GM23248 (cell line): ENCODE measurements at regions not wholly inside any gene's neighbourhood (a gene's known extent, or its start where the extent isn't known, plus 50 kb on each side); places are given as distances from the start of the nearest gene placed in this dataset.

Experiments used
- DNase-seq: peaks from one replicate; pipeline ENCODE4 v3.0.0-alpha.2; 2015
- H2AFZ ChIP-seq: fragments of 200-600 bp; sonication (generic); 2 replicates; pipeline ENCODE4 v1.6.1; 2016; ENCODE audit warnings: antibody characterized with exemption
- H3F3A ChIP-seq: fragments of 200-600 bp; sonication (generic); 2 replicates; pipeline ENCODE4 v1.6.1; 2016; ENCODE audit warnings: mild to moderate bottlenecking, antibody characterized with exemption, mixed run types; ENCODE audit not compliant: insufficient read depth
- H3K27ac ChIP-seq: fragments of 200-600 bp; sonication (generic); 2 replicates; pipeline ENCODE4 v1.5.1; 2016; ENCODE audit warnings: mild to moderate bottlenecking
- H3K27me3 ChIP-seq: fragments of 200-600 bp; sonication (generic); replicated peaks from 2 replicates; pipeline ENCODE4 v1.6.1; 2016; ENCODE audit warnings: mild to moderate bottlenecking; ENCODE audit not compliant: insufficient read depth
- H3K36me3 ChIP-seq: fragments of 200-600 bp; sonication (generic); 2 replicates; pipeline ENCODE4 v1.6.1; 2016; ENCODE audit warnings: low read depth, mild to moderate bottlenecking
- H3K4me1 ChIP-seq: fragments of 200-600 bp; sonication (generic); 2 replicates; pipeline ENCODE4 v1.6.1; 2016; ENCODE audit warnings: mild to moderate bottlenecking; ENCODE audit not compliant: insufficient read depth
- H3K4me2 ChIP-seq: fragments of 200-600 bp; sonication (generic); one replicate; pipeline ENCODE4 v1.6.1; 2016; ENCODE audit warnings: mild to moderate bottlenecking; ENCODE audit not compliant: unreplicated experiment
- H3K4me3 ChIP-seq: fragments of 200-600 bp; sonication (generic); 2 replicates; pipeline ENCODE4 v1.5.1; 2016; ENCODE audit warnings: mild to moderate bottlenecking
- H3K79me2 ChIP-seq: fragments of 200-600 bp; sonication (generic); 2 replicates; pipeline ENCODE4 v1.6.1; 2016; ENCODE audit warnings: mild to moderate bottlenecking; ENCODE audit not compliant: insufficient read depth
- H3K9ac ChIP-seq: fragments of 200-600 bp; sonication (generic); 2 replicates; pipeline ENCODE4 v1.6.1; 2016; ENCODE audit warnings: mild to moderate bottlenecking
- H3K9me2 ChIP-seq: fragments of 200-600 bp; sonication (generic); 2 replicates; pipeline ENCODE4 v1.6.1; 2016; ENCODE audit warnings: mixed run types, mild to moderate bottlenecking, moderate library complexity; ENCODE audit not compliant: insufficient read depth
- H3K9me3 ChIP-seq: fragments of 200-600 bp; sonication (generic); one replicate; pipeline ENCODE4 v1.6.1; 2017; ENCODE audit warnings: low read depth
- H4K20me1 ChIP-seq: fragments of 200-600 bp; sonication (generic); 2 replicates; pipeline ENCODE4 v1.6.0; 2016; ENCODE audit not compliant: insufficient read depth
- EZH2 ChIP-seq: fragments of 200-600 bp; sonication (generic); IDR thresholded peaks from 2 replicates; pipeline ENCODE4 v1.6.1; 2018; ENCODE audit warnings: antibody characterized with exemption, mild to moderate bottlenecking; ENCODE audit not compliant: insufficient read depth, poor library complexity, severe bottlenecking
- EZH2phosphoT487 ChIP-seq: fragments of 200-600 bp; sonication (generic); IDR thresholded peaks from 2 replicates; pipeline ENCODE4 v1.6.1; 2018; ENCODE audit warnings: antibody characterized with exemption, moderate library complexity, mild to moderate bottlenecking, low read depth; ENCODE audit not compliant: insufficient read depth
- WGBS, 2 experiments: methylation state at CpG; one replicate each; pipeline ENCODE4 v1.1.6; 2015 to 2017; ENCODE audit warnings: low lambda C conversion rate in 2 of 2, low coverage in 1 of 2; ENCODE audit errors: missing lambda C conversion rate in 2 of 2; 5-methylcytosine and 5-hydroxymethylcytosine counted together
- in situ Hi-C: fragments of 300-500 bp; cut with MboI; formaldehyde crosslinking; loops from 2 replicates; pipeline ENCODE4 v1.15.0; 2020

- Histone ChIP-seq H2AFZ (no peak overlapping the region), H3K79me2 (no peaks in the 10 kb centered on the region), H4K20me1 (no peaks in the 10 kb centered on the region), H3K27me3 (peaks cover 53% of the 10 kb centered on the region), H3F3A (no peaks in the 10 kb centered on the region), H3K9me3 (no peaks in the 10 kb centered on the region), H3K4me1 (no peaks in the 10 kb centered on the region), H3K9me2 (no peaks in the 10 kb centered on the region), H3K27ac (no peak overlapping the region), H3K9ac (no peak overlapping the region), H3K4me2 (no peak overlapping the region), H3K4me3 (no peak overlapping the region), H3K36me3 (no peaks in the 10 kb centered on the region)
- no peak for DNase-seq
- 63% methylated on average over 5 of the region's 5 CpGs for WGBS, 2 experiments
- in situ Hi-C loops: no loop called here
- TF ChIP-seq EZH2phosphoT487 (no peak), EZH2 (no peak)
These were observed 250.7 kb downstream of the OPA1 start for GRCh38 chr3:193843474-193844301.

DNA sequence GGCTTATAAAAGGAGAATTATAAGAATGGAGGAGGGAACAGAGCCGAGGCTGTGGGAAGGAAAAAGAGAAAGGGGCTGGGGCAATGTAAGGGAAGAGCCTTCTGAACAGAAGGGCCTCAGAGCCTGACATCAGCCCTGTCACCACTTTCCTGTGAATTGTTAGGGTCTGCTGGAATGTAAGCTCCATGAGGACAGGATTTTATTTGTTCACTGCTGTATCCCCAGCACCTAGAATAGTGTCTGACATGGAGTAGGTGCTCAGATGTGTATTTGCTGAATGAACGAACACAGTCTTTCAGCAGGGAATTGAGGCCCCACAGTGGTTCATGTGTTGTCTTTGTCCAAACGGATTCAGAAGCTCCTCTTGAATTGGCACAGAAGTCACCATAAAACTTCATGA is 251.5 kb downstream of the OPA1 start:
- H3K4me2 ChIP-seq: no peak overlapping the region
- no peaks in the 10 kb centered on the region for H4K20me1 ChIP-seq
- H3K36me3 ChIP-seq: no peaks in the 10 kb centered on the region
- no peak overlapping the region for H2AFZ ChIP-seq
- no peaks in the 10 kb centered on the region for H3K79me2 ChIP-seq
- no peaks in the 10 kb centered on the region for H3K9me3 ChIP-seq
- no peak for TF ChIP-seq EZH2phosphoT487
- no peak for TF ChIP-seq EZH2
- peaks cover 53% of the 10 kb centered on the region for H3K27me3 ChIP-seq
- in situ Hi-C loops: no loop called here
- no peak overlapping the region for H3K27ac ChIP-seq
- H3K9ac ChIP-seq: no peak overlapping the region
- 41 to 49% methylated on average over 3 of the region's 3 CpGs for WGBS, 2 experiments
- no peak for DNase-seq
- H3K9me2 ChIP-seq: no peaks in the 10 kb centered on the region
- no peak overlapping the region for H3K4me3 ChIP-seq
- H3K4me1 ChIP-seq: no peaks in the 10 kb centered on the region
- H3F3A ChIP-seq: no peaks in the 10 kb centered on the region

- H3K36me3 ChIP-seq: no peaks in the 10 kb centered on the region
- no peak overlapping the region for H2AFZ ChIP-seq
- no peaks in the 10 kb centered on the region for H3K9me3 ChIP-seq
- no peaks in the 10 kb centered on the region for H4K20me1 ChIP-seq
- H3K27ac ChIP-seq: no peak overlapping the region
- H3F3A ChIP-seq: no peaks in the 10 kb centered on the region
- H3K4me2 ChIP-seq: no peak overlapping the region
- in situ Hi-C loops: no loop called here
- H3K4me3 ChIP-seq: no peak overlapping the region
- no peaks in the 10 kb centered on the region for H3K9me2 ChIP-seq
- peaks cover 53% of the 10 kb centered on the region for H3K27me3 ChIP-seq
- no peaks in the 10 kb centered on the region for H3K4me1 ChIP-seq
- TF ChIP-seq EZH2 (no peak), EZH2phosphoT487 (no peak)
- 39 to 40% methylated on average over 4 of the region's 4 CpGs for WGBS, 2 experiments
- H3K79me2 ChIP-seq: no peaks in the 10 kb centered on the region
- no peak for DNase-seq
- no peak overlapping the region for H3K9ac ChIP-seq
These were observed 252.1 kb downstream of the OPA1 start for GRCh38 chr3:193845144-193845543.

GRCh38 chr3:193846569-193846968 is 253.6 kb downstream of the OPA1 start:
- in situ Hi-C loops: no loop called here
- no peak overlapping the region for H3K4me3 ChIP-seq
- no peaks in the 10 kb centered on the region for H3K36me3 ChIP-seq
- H3K9me2 ChIP-seq: no peaks in the 10 kb centered on the region
- WGBS, 2 experiments: 47 to 51% methylated on average over 2 of the region's 2 CpGs
- H3K27me3 ChIP-seq: peaks cover 41% of the 10 kb centered on the region
- no peaks in the 10 kb centered on the region for H4K20me1 ChIP-seq
- no peaks in the 10 kb centered on the region for H3K9me3 ChIP-seq
- no peak overlapping the region for H3K4me2 ChIP-seq
- H2AFZ ChIP-seq: no peak overlapping the region
- H3F3A ChIP-seq: no peaks in the 10 kb centered on the region
- H3K27ac ChIP-seq: no peak overlapping the region
- H3K79me2 ChIP-seq: no peaks in the 10 kb centered on the region
- no peaks in the 10 kb centered on the region for H3K4me1 ChIP-seq
- H3K9ac ChIP-seq: no peak overlapping the region
- no peak for DNase-seq
- TF ChIP-seq EZH2phosphoT487: no peak
- no peak for TF ChIP-seq EZH2
